HG03159 (cell line): ENCODE measurements at regions not wholly inside any gene's neighbourhood (a gene's known extent, or its start where the extent isn't known, plus 50 kb on each side); places are given as distances from the start of the nearest gene placed in this dataset.

ENCODE experiments used
- ATAC-seq: cut with Tn5 transposase; IDR thresholded peaks from one replicate; pipeline ENCODE4 v1.9.1; 2021; ENCODE audit warnings: mild to moderate bottlenecking, moderate library complexity; ENCODE audit not compliant: unreplicated experiment

DNA sequence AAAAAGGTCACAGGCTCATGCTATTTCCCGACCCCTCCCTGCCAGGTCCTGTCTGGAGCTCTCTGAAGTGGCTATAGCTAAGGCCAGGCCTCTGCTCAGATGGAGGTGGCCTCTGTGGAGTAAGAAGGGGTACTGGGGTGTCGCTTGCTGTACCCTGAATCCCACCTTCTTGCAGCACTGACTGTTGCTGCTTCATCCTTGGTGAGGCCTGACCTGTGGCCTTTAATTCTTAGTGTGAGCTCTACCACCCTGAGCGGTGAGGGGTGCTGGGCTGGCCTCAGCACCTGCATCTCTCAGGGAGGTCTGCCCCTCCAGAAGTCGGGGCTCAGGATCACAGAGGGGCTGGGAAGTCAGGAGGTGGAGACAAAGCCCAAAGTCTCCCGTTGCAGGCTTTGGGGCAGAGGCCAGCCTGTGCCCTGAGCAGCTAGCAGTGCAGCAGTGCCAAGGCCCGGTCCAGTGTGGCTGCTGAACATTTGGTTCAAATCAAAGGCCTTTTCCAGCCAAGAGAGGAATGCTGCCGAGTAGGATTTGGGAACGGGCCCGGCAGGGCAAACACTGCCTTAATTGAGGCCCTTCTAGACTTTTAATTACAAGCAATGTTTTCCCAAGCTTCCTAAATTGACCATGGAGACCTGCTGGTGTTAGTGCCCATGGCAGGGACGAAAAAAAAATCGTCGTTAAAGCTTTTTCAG is 133.5 kb upstream of the HAAO start:
- ATAC-seq, result no peak

DNA sequence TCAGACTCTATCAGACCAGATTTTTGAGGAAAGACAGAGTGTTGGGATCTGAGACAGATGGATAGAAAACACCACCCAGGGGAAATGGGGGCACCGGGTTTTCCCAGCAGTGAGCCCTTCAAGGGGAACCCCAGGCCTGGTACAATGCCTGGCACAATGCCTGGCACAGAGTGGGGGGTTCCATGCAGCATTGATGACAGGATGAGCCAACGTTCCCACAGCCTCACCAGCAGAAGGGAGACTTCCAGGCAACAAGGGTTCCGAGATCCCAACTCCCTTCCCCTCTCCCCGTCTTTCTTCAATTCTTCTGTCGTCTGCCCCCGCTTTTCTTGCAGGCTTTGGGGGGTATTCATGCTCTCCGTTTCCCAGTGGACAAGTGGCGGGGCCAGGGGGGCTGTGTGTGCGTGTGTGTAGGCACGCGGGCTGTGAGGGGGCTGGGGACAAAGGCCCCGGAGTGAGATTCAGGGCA is 132.1 kb upstream of the HAAO start:
- no peak for ATAC-seq

GRCh38 chr2:42923580-42924417 is 131.4 kb upstream of the HAAO start:
- ATAC-seq, result no peak

GRCh38 chr2:42922790-42923579 is 130.6 kb upstream of the HAAO start:
- no peak for ATAC-seq

- no peak for ATAC-seq
These were observed 129.9 kb upstream of the HAAO start for GRCh38 chr2:42922293-42922692.

- no peak for ATAC-seq
These were observed 129.3 kb upstream of the HAAO start for GRCh38 chr2:42921721-42922120.

- ATAC-seq, result no peak
These were observed 128.8 kb upstream of the HAAO start for GRCh38 chr2:42921147-42921520.

DNA sequence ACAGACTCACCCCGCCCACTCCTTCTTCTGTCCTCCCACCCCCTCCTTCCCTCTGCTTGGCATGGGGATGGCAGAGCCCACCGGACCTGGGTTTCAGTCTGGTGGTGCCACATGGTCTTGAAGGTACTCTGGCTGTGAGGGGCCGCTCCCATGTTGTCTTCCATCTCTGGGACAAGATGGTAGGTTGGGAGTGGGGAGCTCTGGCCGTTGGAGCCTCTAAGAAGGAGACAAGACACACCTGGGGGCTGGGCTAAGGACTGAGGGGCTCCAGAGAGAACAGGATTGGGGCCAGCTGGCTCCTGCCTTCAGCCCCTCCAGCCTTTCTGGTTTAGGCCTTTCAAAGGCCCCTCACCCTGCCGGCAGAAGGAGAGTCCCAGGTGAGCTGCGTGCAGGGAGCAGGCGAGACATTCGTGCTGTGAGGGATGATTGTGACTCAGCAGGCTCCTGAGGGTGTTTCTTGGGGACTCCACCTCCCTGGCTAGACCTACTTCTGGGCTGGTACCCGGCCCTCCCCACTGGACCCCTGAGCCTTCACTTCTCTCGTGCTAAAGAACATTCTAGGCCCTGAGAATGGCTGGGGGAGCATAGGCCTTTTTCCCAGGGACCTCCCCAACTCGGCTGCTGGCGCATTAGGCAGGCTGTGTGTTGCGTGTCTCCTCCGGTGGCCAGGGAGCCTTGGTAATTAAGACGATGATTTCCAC is 128.2 kb upstream of the HAAO start:
- no peak for ATAC-seq

DNA sequence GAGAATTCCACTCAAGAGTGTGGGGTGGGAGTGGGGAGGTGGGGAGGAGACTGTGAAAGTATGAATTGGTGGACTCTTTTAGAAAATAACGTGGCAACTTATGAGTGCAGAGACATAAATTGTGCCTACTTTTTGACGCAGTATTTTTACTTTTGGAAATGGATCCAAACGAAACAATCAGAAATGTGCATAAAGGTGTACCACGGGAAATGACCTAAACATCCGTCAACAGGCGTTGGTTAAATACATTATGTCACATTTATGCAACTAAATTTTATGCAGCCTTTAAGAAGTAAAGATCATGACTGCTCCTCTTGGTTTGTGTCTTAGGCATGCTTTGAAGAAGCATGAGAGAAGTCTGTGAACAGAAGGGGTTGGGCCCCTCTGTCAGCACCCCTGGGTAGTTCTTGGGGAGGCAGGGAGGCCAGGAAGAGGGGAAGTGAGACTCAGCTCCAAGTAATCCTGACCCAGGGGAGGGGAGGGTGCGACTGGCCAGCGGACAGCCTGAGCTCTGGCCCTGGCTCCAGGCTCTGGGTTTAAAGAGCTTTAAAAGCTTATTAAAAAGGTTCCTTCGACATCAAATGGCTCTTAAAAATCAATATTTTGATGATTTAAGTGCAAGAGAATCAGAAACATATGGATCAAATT is 126.4 kb upstream of the HAAO start:
- no peak for ATAC-seq

DNA sequence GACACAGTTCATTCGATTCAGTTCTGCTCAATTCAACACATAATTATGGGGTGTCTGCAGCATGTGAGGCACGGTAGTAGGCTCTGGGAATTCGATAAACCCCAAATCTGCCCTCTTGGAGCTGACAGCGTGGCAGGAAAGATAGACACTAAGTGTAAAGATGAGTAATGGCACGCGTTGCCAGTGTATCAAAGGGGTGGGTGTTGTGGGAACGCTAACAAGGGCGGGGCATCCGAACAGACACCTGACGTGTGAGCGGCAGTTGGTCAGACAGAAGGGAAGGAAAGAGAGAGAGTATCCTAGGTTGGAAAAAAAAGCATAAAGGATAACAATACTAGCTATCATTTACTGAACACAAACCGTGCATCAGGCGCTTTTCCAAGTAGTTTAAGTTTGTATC is 125.7 kb upstream of the HAAO start:
- ATAC-seq, result no peak

- no peak for ATAC-seq
These were observed 125.1 kb upstream of the HAAO start for GRCh38 chr2:42917425-42917927.

DNA sequence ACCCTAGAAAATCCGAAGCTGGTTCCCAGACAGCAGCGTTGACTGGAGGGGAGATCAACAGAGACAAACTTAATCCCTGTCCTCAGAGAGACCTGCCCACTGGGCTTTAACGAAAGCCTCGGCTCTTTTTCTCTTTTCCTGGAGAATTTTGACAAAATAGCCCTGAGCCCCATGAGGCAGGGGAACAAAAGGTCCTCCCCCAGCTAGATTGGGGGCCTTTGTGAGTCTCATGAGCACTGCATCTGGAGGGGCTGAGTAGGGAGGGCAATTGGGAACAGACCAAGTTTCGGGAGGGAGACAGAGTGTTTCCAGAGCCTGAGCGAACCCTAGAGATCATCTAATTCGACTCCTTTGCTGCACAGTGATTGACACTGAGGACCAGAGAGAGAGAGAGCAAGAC is 123.9 kb upstream of the HAAO start:
- ATAC-seq, result no peak

DNA sequence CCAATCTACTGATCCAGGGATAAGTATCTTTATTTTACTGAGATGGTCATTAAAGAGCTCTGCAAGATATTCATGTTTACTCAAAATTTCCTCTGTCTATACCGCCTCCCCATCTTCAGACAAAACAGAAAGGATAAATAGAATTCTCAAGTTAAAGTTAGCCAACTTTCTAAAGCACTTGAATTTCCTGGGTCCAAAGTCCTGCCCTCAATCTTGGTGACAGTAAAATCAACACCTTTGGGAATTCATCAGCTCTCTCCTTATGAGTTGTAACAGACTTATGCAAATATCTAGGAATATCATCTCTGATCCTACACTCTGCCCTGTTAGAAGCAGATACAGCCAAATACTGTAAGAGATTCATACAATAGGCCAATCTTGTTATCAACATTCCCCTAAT is 122.5 kb upstream of the HAAO start:
- ATAC-seq, result no peak

DNA sequence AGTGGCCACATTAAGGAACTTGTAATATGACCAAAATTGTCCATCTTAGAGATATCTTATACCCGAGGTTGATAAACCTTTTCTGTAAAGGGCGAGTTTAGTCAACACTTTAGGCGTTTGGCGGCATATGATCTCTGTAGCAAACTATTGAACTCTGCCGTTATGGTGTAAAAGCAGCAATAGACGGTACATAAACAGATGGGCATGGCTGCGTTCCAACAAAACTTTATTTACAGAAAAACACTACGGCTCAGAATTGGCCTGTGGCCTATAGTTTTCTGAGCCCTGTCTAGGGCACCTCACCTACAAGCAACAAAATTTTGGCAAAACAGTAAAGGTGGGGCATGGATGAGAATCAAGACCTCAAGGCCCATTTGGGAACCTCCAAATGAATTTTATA is 121.9 kb upstream of the HAAO start:
- ATAC-seq, result no peak

GRCh38 chr2:42913280-42913878 is 121.0 kb upstream of the HAAO start:
- no peak for ATAC-seq

DNA sequence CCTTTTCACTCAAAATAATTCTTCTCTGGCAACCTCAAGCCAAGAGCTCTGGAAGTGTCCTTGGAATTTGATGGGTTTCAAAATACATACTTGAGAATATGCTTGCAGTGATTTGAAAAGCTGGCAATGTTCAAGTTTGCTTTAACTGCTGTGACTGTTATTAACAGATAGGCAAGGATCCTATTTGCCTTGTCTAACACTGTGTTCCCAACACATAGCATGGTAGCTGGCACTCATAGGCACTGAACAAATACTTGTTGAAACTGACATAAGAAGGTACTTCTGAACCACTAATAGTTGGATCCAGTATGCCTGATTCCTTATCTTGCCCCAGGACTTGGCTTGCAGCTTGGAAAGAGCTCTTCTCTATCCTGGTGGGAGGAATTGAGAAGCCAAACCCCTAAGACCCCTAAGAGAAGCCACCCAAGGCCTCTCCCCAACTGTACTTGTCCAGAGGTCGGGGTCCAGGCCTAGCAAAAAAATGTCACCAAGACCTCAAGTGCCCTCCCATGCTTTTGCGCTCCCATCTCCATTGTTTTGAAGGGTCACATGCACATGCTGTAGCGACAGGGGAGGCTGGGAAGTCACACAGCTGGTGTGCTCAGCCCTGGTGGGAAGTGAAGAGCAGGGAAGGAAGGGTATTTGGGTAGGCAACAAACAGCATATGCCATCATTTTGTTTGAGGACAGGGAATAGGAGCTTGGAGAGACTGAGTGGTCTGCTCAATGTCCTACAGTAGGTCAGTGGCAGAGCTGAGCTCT is 118.4 kb upstream of the HAAO start:
- no peak for ATAC-seq

DNA sequence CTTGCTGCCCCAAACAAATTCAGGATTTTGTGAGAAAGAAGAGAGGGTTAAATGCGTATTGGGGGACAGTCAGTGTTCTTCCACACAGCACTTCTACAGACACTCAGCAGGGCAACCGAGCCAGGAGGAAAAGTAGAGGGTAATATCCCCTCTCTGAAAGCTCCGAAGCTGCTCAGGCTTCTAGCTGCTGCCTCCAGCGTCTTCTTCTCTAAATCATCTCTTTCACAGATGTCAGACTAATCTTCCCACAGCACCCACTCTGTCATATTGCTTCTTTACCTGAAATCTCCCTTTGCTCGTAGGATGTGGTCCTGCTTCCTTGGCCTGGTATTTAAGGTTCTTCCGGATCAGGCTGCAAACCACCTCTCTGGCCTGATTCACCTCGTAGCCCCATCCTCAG is 117.6 kb upstream of the HAAO start:
- ATAC-seq, result no peak

DNA sequence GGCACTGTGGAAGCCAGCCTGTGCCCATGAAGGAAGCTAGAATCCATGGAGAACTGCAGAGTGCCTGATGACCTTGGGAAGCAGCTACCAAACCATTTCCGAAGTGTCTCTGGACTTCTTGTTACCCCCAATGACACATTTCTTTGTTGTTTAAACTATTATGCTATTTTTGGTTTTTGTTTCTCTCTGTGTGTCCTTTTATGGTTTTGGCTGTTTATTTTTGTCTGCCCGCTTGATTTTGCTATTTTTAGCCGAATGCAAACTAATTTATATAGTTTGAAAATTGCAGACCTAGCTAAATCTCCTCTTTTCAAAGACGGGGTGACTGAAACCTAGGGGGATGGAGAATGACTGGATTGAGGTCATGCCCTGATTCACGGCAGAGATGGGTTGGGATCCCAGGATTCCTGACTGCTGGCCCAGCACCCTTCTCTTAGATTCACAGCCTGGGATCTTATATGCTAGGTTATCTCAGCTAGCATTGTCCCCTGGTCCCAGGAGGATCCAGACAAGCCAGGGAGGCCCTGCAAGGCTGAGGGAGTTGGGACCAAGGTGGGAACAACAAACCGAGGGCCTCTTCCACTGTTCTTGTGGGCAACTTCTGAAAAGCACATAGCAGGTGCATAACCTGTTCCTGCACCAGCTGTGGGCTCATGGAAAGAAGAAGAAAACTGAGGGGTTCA is 116.3 kb upstream of the HAAO start:
- ATAC-seq, result no peak

DNA sequence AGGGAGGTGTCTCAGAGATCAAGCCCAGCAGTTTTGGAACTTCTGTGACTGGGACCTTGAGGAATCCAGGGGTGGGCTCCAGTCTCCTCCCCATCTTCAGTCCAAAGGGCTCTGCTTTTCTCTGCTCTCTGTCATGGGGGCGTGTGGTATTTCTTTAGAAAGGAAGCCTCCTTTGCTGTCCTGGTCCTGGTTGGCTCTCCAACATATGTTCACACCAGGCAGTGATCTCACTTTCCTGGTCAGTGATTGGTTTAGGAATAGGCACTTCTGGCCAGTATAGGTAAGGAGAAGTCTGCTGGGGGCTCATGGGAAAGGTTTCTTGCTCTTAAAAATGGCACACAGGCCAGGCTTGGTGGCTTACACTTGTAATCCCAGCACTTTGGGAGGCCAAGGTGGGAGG is 115.5 kb upstream of the HAAO start:
- ATAC-seq, result no peak
